ENCODE measurements at regions not wholly inside any gene's neighbourhood (a gene's known extent, or its start where the extent isn't known, plus 50 kb on each side); places are given as distances from the start of the nearest gene placed in this dataset.
A peak's percentile ranks its signal among the peaks of the same experiment; 100 is the strongest.

- TF ChIP-seq CTCF (IDR thresholded peaks at IDR 0.05), result no peak
- DNase-seq (ENCODE audit: low spot score), result no peak
- peak overlapping the region; percentile 44 for H3K4me3 ChIP-seq
- no peak overlapping the region for H3K27ac ChIP-seq
These were observed 69.7 kb upstream of the RGL1 start for GRCh38 chr1:183735069-183735860.

GRCh38 chr1:183734543-183735036 lies 70.3 kb upstream of the RGL1 start:
- peak overlapping the region in 1 of 2 donors; percentile 34 for H3K27ac ChIP-seq
- no peak for TF ChIP-seq CTCF (IDR thresholded peaks at IDR 0.05)
- peak overlapping the region; percentile 44 for H3K4me3 ChIP-seq
- no peak for DNase-seq (ENCODE audit: low spot score)

- H3K4me3 ChIP-seq, result no peak overlapping the region
- peak overlapping the region in 1 of 2 donors; percentile 34 for H3K27ac ChIP-seq
- TF ChIP-seq CTCF (IDR thresholded peaks at IDR 0.05), result no peak
- DNase-seq (ENCODE audit: low spot score), result no peak
These were observed 71.2 kb upstream of the RGL1 start for GRCh38 chr1:183733715-183734114.

- DNase-seq (ENCODE audit: low spot score), result no peak
- Histone ChIP-seq H3K27ac (no peak overlapping the region), H3K4me3 (no peak overlapping the region)
- no peak for TF ChIP-seq CTCF (IDR thresholded peaks at IDR 0.05)
These were observed 72.6 kb upstream of the RGL1 start for GRCh38 chr1:183732236-183732880.

GRCh38 chr1:183730886-183731573 lies 73.9 kb upstream of the RGL1 start:
- no peak overlapping the region for H3K27ac ChIP-seq

GRCh38 chr1:183730107-183730724 lies 74.7 kb upstream of the RGL1 start:
- no peak overlapping the region for H3K4me3 ChIP-seq
- no peak for DNase-seq (ENCODE audit: low spot score)
- H3K27ac ChIP-seq, result no peak overlapping the region
- no peak for TF ChIP-seq CTCF (IDR thresholded peaks at IDR 0.05)

More at GRCh38 chr1:183730886-183731573, 73.9 kb upstream of the RGL1 start:
- DNase-seq (ENCODE audit: low spot score), result no peak
- no peak overlapping the region for H3K4me3 ChIP-seq
- no peak for TF ChIP-seq CTCF (IDR thresholded peaks at IDR 0.05)
